Retinal pigment epithelial cell (primary cell): ENCODE measurements at regions not wholly inside any gene's neighbourhood (a gene's known extent, or its start where the extent isn't known, plus 50 kb on each side); places are given as distances from the start of the nearest gene placed in this dataset.

Source experiments
- DNase-seq: peaks from one replicate; pipeline ENCODE4 v3.0.0-alpha.2; 2010; ENCODE audit warnings: low read depth
- H3K4me3 ChIP-seq: 2 replicates; pipeline ENCODE4 v1.5.1; 2011; ENCODE audit warnings: mild to moderate bottlenecking, low read length, control low read depth, moderate library complexity
- TF ChIP-seq, protein P1 (sequence below): conservative IDR thresholded peaks from 2 replicates; pipeline ENCODE4 v1.5.1; 2011; ENCODE audit warnings: low read depth, low read length, control low read depth, inconsistent platforms

DNA sequence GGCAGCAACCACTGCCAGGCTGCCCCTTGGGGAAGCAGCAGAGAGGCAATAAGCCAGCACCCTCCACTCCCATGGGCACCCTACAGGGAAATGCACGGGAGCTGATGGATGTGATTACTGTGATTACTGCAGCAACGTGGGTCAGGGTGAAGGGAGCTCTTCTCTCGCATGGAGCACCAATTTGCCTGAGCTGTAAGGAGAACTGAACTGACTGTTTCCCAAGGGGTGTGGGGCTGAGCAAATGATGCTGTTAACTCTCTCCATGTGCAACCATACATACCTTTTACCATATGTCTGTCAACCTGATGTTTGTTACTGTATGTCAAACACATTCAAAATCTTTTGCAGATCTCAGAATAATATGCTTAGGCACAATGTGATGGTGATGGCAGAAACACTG, 680.6 kb downstream of the SQOR start:
- TF ChIP-seq, protein P1, sequence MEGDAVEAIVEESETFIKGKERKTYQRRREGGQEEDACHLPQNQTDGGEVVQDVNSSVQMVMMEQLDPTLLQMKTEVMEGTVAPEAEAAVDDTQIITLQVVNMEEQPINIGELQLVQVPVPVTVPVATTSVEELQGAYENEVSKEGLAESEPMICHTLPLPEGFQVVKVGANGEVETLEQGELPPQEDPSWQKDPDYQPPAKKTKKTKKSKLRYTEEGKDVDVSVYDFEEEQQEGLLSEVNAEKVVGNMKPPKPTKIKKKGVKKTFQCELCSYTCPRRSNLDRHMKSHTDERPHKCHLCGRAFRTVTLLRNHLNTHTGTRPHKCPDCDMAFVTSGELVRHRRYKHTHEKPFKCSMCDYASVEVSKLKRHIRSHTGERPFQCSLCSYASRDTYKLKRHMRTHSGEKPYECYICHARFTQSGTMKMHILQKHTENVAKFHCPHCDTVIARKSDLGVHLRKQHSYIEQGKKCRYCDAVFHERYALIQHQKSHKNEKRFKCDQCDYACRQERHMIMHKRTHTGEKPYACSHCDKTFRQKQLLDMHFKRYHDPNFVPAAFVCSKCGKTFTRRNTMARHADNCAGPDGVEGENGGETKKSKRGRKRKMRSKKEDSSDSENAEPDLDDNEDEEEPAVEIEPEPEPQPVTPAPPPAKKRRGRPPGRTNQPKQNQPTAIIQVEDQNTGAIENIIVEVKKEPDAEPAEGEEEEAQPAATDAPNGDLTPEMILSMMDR = no peak
- no peak for DNase-seq
- H3K4me3 ChIP-seq = no peak overlapping the region

DNA sequence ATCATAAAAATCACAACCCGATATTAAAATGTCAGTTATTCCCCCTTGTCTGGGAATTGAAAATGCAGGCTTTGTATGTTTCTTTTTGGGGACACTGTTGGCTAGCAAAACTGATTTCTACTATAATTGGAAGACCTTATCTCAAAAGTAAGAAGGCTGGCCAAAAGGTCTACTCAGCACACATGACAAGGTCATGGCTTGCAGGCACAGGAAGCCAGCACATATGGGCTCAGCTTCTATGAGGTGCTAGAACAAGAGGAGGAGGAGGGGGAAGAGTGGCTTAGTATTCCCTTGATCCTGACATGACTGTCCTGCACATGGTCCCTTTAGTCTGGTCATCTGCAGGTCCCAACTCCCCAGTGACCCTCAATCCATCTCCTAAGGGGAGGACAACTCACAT, 681.2 kb downstream of the SQOR start:
- TF ChIP-seq, protein P1 = no peak
- no peak for DNase-seq
- H3K4me3 ChIP-seq = no peak overlapping the region

DNA sequence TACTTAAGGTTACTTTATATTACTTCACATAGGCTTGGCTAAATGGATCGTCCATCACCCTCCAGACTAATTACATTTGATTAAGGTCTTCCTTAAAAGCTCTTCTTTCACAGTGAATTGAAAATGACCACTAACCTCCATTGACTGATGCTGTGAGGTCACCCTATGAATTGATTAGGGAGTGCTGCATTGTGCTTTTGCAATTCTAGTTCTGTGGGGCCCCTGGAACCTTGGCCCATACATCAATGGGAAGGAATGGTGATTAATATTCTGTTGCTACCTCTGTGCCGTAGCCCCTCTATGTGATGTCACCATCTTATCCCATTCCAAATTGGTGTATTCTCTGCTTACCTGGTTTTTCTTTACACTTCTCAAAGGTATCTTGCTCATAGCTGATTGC, 682.2 kb downstream of the SQOR start:
- H3K4me3 ChIP-seq = no peak overlapping the region
- TF ChIP-seq, protein P1 = no peak
- DNase-seq = no peak

DNA sequence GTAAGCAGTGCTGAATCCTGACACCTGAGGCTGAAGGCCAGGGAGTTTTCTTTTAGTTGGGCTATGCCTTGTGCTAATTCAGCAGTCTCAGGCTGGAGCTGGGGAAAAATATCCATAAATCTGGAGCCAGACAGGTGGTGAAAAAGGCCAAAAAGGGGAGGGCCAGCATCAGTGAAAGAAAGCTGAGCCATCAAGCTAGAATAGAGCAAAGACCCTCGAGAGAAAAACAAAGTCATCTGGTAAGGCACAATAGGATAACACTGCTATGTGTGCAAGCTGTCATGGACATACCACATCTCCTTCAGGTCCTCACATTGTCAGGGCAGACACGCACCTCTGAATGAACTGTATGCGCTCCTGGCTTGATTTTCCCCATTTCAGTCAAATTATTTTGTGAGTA, 687.9 kb downstream of the SQOR start:
- DNase-seq = no peak
- no peak overlapping the region for H3K4me3 ChIP-seq
- TF ChIP-seq, protein P1 = no peak

DNA sequence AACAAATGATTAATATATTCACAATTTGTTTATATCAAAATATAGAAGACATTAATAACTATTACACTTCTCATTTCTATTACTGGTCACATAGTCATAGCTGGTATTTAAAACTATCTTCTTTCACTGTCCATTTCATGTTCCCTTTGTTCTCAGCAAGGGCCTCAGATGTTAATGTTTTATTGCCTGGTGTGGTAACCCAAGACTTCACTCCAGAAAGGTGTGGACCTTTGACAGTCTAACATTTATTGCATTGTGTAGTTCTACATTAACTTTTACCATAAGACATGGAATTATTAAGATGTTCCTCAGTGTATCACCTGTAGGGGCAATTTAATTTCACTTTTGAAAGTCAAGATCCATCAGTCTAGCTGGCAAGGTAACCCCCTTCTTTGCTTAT, 691.3 kb downstream of the SQOR start:
- TF ChIP-seq, protein P1 = no peak
- no peak for DNase-seq
- H3K4me3 ChIP-seq = no peak overlapping the region

DNA sequence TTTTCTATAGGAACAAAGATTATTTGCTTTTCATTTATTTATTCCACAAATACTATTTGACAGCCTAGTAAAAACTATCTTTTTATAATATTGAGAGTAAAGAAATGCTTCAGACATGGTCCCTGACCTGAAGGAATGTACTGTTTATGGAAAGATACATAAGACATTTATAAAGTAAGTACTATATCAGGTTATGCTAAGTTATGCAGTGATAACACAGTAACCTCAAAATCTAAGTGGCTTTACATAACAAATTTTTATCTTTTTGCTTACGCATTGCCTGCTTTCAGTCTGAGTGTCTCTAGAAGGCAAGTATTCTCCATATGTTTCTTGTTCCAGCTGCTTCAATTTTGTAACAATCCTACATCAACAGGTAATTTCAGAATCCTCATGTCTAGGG, 694.0 kb downstream of the SQOR start:
- no peak overlapping the region for H3K4me3 ChIP-seq
- no peak for DNase-seq
- TF ChIP-seq, protein P1 = no peak

DNA sequence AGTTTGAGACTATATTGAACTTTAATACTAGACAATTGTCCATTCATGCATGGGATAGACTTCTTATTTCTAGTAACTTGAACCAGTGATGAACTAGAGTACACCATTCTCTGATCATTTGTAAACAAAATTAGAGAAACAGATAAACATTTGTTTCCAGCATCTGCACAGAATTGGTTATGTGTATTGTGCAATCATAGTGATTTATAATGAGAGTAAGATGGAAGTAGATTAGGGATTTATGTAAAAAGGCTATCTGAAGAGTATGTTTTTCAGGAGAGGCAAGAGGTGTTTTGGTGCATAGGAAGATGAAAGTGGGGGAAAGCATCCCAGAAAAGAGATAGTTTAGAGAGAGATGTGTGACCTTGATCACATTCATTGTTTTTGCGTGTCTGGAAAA, 695.0 kb downstream of the SQOR start:
- H3K4me3 ChIP-seq = no peak overlapping the region
- DNase-seq = no peak
- TF ChIP-seq, protein P1 = no peak
